ENCODE measurements at regions not wholly inside any gene's neighbourhood (a gene's known extent, or its start where the extent isn't known, plus 50 kb on each side); places are given as distances from the start of the nearest gene placed in this dataset.

GRCh38 chr16:51853586-51853985, 693.4 kb downstream of the TOX3 start:
- no peak for TF ChIP-seq CTCF (IDR thresholded peaks at IDR 0.05 in 2 of 3, conservative IDR thresholded peaks at IDR 0.05 in 1 of 3; ENCODE audit: borderline replicate concordance in 1 of 3, insufficient read depth in 1 of 3, low read depth in 2 of 3, low read length in 2 of 3)
- no peak for TF ChIP-seq YY1 (IDR thresholded peaks at IDR 0.05; ENCODE audit: extremely low read depth, insufficient replicate concordance, low read depth, low read length)
- no peak for TF ChIP-seq EZH2 (IDR thresholded peaks at IDR 0.05)
- no peak for TF ChIP-seq REST (IDR thresholded peaks at IDR 0.05; ENCODE audit: low read depth)
- no peak for TF ChIP-seq MAX (IDR thresholded peaks at IDR 0.05)
- TF ChIP-seq EZH2phosphoT487 (IDR thresholded peaks at IDR 0.05; ENCODE audit: borderline replicate concordance): no peak
- TF ChIP-seq POLR2A (IDR thresholded peaks at IDR 0.05; ENCODE audit: borderline replicate concordance, extremely low read depth, insufficient read depth, insufficient read length): no peak
- TF ChIP-seq ZFX (IDR thresholded peaks at IDR 0.05): no peak
- TF ChIP-seq CEBPB (IDR thresholded peaks at IDR 0.05; ENCODE audit: low read depth): no peak
- no peak for TF ChIP-seq FOSL1 (IDR thresholded peaks at IDR 0.05; ENCODE audit: low read depth)
- TF ChIP-seq SRF (IDR thresholded peaks at IDR 0.05; ENCODE audit: low read depth): no peak
- no peak for TF ChIP-seq POLR2AphosphoS5 (IDR thresholded peaks at IDR 0.05; ENCODE audit: low read depth, low read length)
- no peak for TF ChIP-seq ATF3 (IDR thresholded peaks at IDR 0.05)
- no peak for TF ChIP-seq ZNF274 (IDR thresholded peaks at IDR 0.05; ENCODE audit: low read depth, low read length)
